NCI-H446 treated with DMSO at 0.1 percent for 48 hours (cell line): ENCODE measurements at regions not wholly inside any gene's neighbourhood (a gene's known extent, or its start where the extent isn't known, plus 50 kb on each side); places are given as distances from the start of the nearest gene placed in this dataset.

Experiments used
- DNase-seq: peaks from one replicate; lab custom pipeline; 2025; lab: John Stamatoyannopoulos, UW

- no peak for DNase-seq
These were observed 53.4 kb downstream of the GAS1 start for GRCh38 chr9:86893811-86894490.

- no peak for DNase-seq
These were observed 54.7 kb downstream of the GAS1 start for GRCh38 chr9:86892576-86892975.

GRCh38 chr9:86891886-86892437, 55.3 kb downstream of the GAS1 start:
- no peak for DNase-seq

GRCh38 chr9:86891091-86891490, 56.2 kb downstream of the GAS1 start:
- DNase-seq, result no peak

GRCh38 chr9:86885232-86885631, 62.1 kb downstream of the GAS1 start:
- DNase-seq, result no peak

GRCh38 chr9:86876621-86877196, 70.6 kb downstream of the GAS1 start:
- DNase-seq, result no peak

- DNase-seq, result no peak
These were observed 78.7 kb downstream of the GAS1 start for GRCh38 chr9:86868616-86869015.

- DNase-seq, result peak; percentile 48
These were observed 79.4 kb downstream of the GAS1 start for GRCh38 chr9:86867804-86868313.

- no peak for DNase-seq
These were observed 81.4 kb downstream of the GAS1 start for GRCh38 chr9:86865952-86866351.

GRCh38 chr9:86860006-86860405, 87.3 kb downstream of the GAS1 start:
- no peak for DNase-seq

- DNase-seq, result no peak
These were observed 88.2 kb downstream of the GAS1 start for GRCh38 chr9:86859056-86859455.

- DNase-seq, result no peak
These were observed 89.3 kb downstream of the GAS1 start for GRCh38 chr9:86858009-86858408.

- no peak for DNase-seq
These were observed 91.0 kb downstream of the GAS1 start for GRCh38 chr9:86856259-86856658.

- peak; percentile 32 for DNase-seq
These were observed 92.3 kb downstream of the GAS1 start for GRCh38 chr9:86854898-86855523.

GRCh38 chr9:86846656-86847055, 100.7 kb downstream of the GAS1 start:
- no peak for DNase-seq

- no peak for DNase-seq
These were observed 104.1 kb downstream of the GAS1 start for GRCh38 chr9:86843206-86843605.

- DNase-seq, result no peak
These were observed 104.7 kb downstream of the GAS1 start for GRCh38 chr9:86842573-86842972.

GRCh38 chr9:86839522-86839921, 107.8 kb downstream of the GAS1 start:
- DNase-seq, result no peak

GRCh38 chr9:86838519-86839497, 108.5 kb downstream of the GAS1 start:
- no peak for DNase-seq

GRCh38 chr9:86837345-86837744, 110.0 kb downstream of the GAS1 start:
- no peak for DNase-seq

- no peak for DNase-seq
These were observed 110.5 kb downstream of the GAS1 start for GRCh38 chr9:86836797-86837196.

GRCh38 chr9:86836266-86836665, 111.0 kb downstream of the GAS1 start:
- no peak for DNase-seq
